B cell (primary cell): ENCODE measurements at regions not wholly inside any gene's neighbourhood (a gene's known extent, or its start where the extent isn't known, plus 50 kb on each side); places are given as distances from the start of the nearest gene placed in this dataset.

Experiments
- ATAC-seq: fragments of 200-7000 bp; cut with Tn5 transposase; one replicate; pipeline ENCODE4 v1.10.0; 2021; ENCODE audit warnings: low read depth, mild to moderate bottlenecking, moderate number of reproducible peaks, moderate library complexity
- CTCF ChIA-PET: fragments of 350-600 bp; sonication (Branson Sonifier 250); formaldehyde crosslinking; loops from one replicate; lab custom pipeline; 2021; ENCODE audit warnings: antibody characterized with exemption, inconsistent platforms; lab: Charles Lee
- POLR2A ChIA-PET: fragments of 350-600 bp; sonication (Branson Sonifier 250); formaldehyde crosslinking; loops from one replicate; lab custom pipeline; 2021; ENCODE audit warnings: antibody characterized with exemption; lab: Charles Lee
- DNase-seq: peaks from one replicate; pipeline ENCODE4 v3.0.0; 2013
- H2AFZ ChIP-seq: 2 replicates; pipeline ENCODE4 v1.6.1; 2012; ENCODE audit warnings: mild to moderate bottlenecking, low read depth, low read length; ENCODE audit not compliant: insufficient read depth, poor library complexity, severe bottlenecking
- H3K27ac ChIP-seq, 2 donors: 1 replicate in 1 of 2; 2 replicates in 1 of 2; pipeline ENCODE4 v1.5.1; 2012 to 2013; ENCODE audit warnings: low read length in 2 of 2, mild to moderate bottlenecking in 2 of 2, moderate library complexity in 1 of 2
- H3K27me3 ChIP-seq, 4 experiments: fragments of 200-600 bp in 1 of 4; sonication (generic) in 1 of 4; replicated peaks in 1 of 4; 1 replicate in 2 of 4; 2 replicates in 2 of 4; pipeline versions ENCODE4 v1.6.1 to v1.7.0; 2013 to 2016; ENCODE audit warnings: low read length in 3 of 4, mild to moderate bottlenecking in 2 of 4, mixed read lengths in 1 of 4, moderate library complexity in 1 of 4; ENCODE audit not compliant: insufficient read depth in 4 of 4, control insufficient read depth in 3 of 4; ENCODE audit errors: control extremely low read depth in 1 of 4
- H3K36me3 ChIP-seq, 2 experiments: replicated peaks in 1 of 2; 1 replicate in 1 of 2; 2 replicates in 1 of 2; pipeline versions ENCODE4 v1.6.1 to v1.7.1; 2013; ENCODE audit warnings: low read length in 1 of 2; ENCODE audit not compliant: insufficient read depth in 2 of 2, control insufficient read depth in 1 of 2; ENCODE audit errors: control extremely low read depth in 1 of 2, extremely low read depth in 1 of 2
- H3K4me1 ChIP-seq, 2 donors: fragments of 200-600 bp in 1 of 2; sonication (generic) in 1 of 2; 1 replicate in 1 of 2; 2 replicates in 1 of 2; pipeline versions ENCODE4 v1.5.1 to v1.6.1; 2013 to 2017; ENCODE audit warnings: low read length in 2 of 2; ENCODE audit not compliant: control insufficient read depth in 2 of 2, insufficient read depth in 2 of 2
- H3K4me2 ChIP-seq: replicated peaks from 2 replicates; pipeline ENCODE3; 2012; ENCODE audit warnings: mild to moderate bottlenecking, low read depth, low read length; ENCODE audit not compliant: poor library complexity, severe bottlenecking
- H3K4me3 ChIP-seq, 5 experiments: fragments of 200-600 bp in 1 of 5; sonication (generic) in 1 of 5; 1 replicate in 3 of 5; 2 replicates in 2 of 5; pipeline versions ENCODE4 v1.5.1 to v1.7.0; 2011 to 2016; ENCODE audit warnings: low read length in 4 of 5, mild to moderate bottlenecking in 4 of 5, low read depth in 2 of 5, control low read depth in 1 of 5, moderate library complexity in 1 of 5; ENCODE audit not compliant: insufficient read depth in 1 of 5; ENCODE audit errors: control extremely low read depth in 1 of 5, extremely low read depth in 1 of 5
- H3K79me2 ChIP-seq: fragments of 200-600 bp; sonication (generic); one replicate; pipeline ENCODE4 v1.6.0; 2016; ENCODE audit warnings: low read length; ENCODE audit not compliant: control insufficient read depth, insufficient read depth
- H3K9ac ChIP-seq: fragments of 200-600 bp; sonication (generic); 2 replicates; pipeline ENCODE4 v1.6.1; 2017; ENCODE audit warnings: mild to moderate bottlenecking, low read length, moderate library complexity
- H3K9me3 ChIP-seq, 3 donors: one replicate each; pipeline versions ENCODE4 v1.6.1 to v1.7.1; 2013; ENCODE audit warnings: low read length in 2 of 3; ENCODE audit not compliant: control insufficient read depth in 2 of 3, insufficient read depth in 1 of 3; ENCODE audit errors: control extremely low read depth in 1 of 3
- H4K20me1 ChIP-seq: 2 replicates; pipeline ENCODE4 v1.6.0; 2012; ENCODE audit warnings: mild to moderate bottlenecking, low read length; ENCODE audit not compliant: insufficient read depth, control insufficient read depth, poor library complexity, severe bottlenecking
- H3K27ac Mint-ChIP-seq: one replicate; pipeline ENCODE4 v1.8.0; 2021; ENCODE audit warnings: mixed read lengths
- H3K27me3 Mint-ChIP-seq: one replicate; pipeline ENCODE4 v1.8.0; 2021; ENCODE audit warnings: mixed read lengths
- H3K4me1 Mint-ChIP-seq: one replicate; pipeline ENCODE4 v1.8.0; 2021; ENCODE audit warnings: mixed read lengths
- H3K4me3 Mint-ChIP-seq: one replicate; pipeline ENCODE4 v1.8.0; 2021; ENCODE audit warnings: mixed read lengths
- H3K9me3 Mint-ChIP-seq: one replicate; pipeline ENCODE4 v1.8.0; 2022; ENCODE audit warnings: mixed read lengths; ENCODE audit not compliant: insufficient read depth
- CTCF ChIP-seq: fragments of 200-600 bp; IDR thresholded peaks from one replicate; pipeline ENCODE4 v1.8.0; 2022; ENCODE audit warnings: antibody characterized with exemption, mild to moderate bottlenecking
- EZH2 ChIP-seq: IDR thresholded peaks from 2 replicates; pipeline ENCODE4 v1.6.1; 2012; ENCODE audit warnings: borderline replicate concordance, low read depth, mild to moderate bottlenecking, moderate library complexity, low read length; ENCODE audit not compliant: insufficient read depth, poor library complexity, severe bottlenecking
- WGBS: methylation state at CpG from one replicate; pipeline ENCODE4 v1.1.5; 2013; ENCODE audit warnings: missing lambda C conversion rate; ENCODE audit not compliant: insufficient coverage; 5-methylcytosine and 5-hydroxymethylcytosine counted together
- intact Hi-C: fragments of 100-400 bp; cut with micrococcal nuclease; formaldehyde crosslinking; loops from one replicate; pipeline ENCODE4 v1.10.0; 2022

GRCh38 chr16:86034421-86034919 lies 135.5 kb downstream of the IRF8 start:
- no peak overlapping the region for H3K27ac Mint-ChIP-seq
- ChIA-PET POLR2A (no interaction called here), CTCF (interaction anchor here (1.1 kb wide), 1 partner anchor 10 kb away, joined by 3 read pairs; no protein-coding TSS in a partner anchor)
- Histone ChIP-seq H3K9me3 (peaks cover 0 to 8% (median 0%) of the 10 kb centered on the region in 3 donors), H2AFZ (no peak overlapping the region), H3K36me3 (no peaks in the 10 kb centered on the region), H3K9ac (no peak overlapping the region), H3K27ac (no peak overlapping the region), H3K4me3 (no peak overlapping the region), H3K27me3 (peaks cover 0 to 31% (median under 1%) of the 10 kb centered on the region in 4 experiments), H3K4me1 (no peaks in the 10 kb centered on the region), H3K79me2 (no peaks in the 10 kb centered on the region), H4K20me1 (no peaks in the 10 kb centered on the region), H3K4me2 (no peak overlapping the region)
- no peak overlapping the region for H3K4me3 Mint-ChIP-seq
- intact Hi-C loops: no loop called here
- TF ChIP-seq CTCF: no peak
- peaks cover 43% of the 10 kb centered on the region for H3K27me3 Mint-ChIP-seq
- no peaks in the 10 kb centered on the region for H3K9me3 Mint-ChIP-seq
- H3K4me1 Mint-ChIP-seq: no peaks in the 10 kb centered on the region
- DNase-seq (no peak), ATAC-seq (no peak)
- WGBS: 91% methylated on average over 12 of the region's 12 CpGs

- no peak overlapping the region for H2AFZ ChIP-seq
- CTCF ChIA-PET: no interaction called here
- H3K27ac ChIP-seq: no peak overlapping the region
- no peak overlapping the region for H3K9ac ChIP-seq
- no peak overlapping the region for H3K27ac Mint-ChIP-seq
- no peaks in the 10 kb centered on the region for H3K4me1 ChIP-seq
- H3K79me2 ChIP-seq: no peaks in the 10 kb centered on the region
- H3K9me3 ChIP-seq: peaks cover 0 to 4% (median 0%) of the 10 kb centered on the region in 3 donors
- peaks cover 0 to 18% (median 1%) of the 10 kb centered on the region in 4 experiments for H3K27me3 ChIP-seq
- POLR2A ChIA-PET: no interaction called here
- intact Hi-C loops: no loop called here
- H3K27me3 Mint-ChIP-seq: peaks cover 34% of the 10 kb centered on the region
- 89% methylated on average over 13 of the region's 13 CpGs for WGBS
- no peak overlapping the region for H3K4me2 ChIP-seq
- no peaks in the 10 kb centered on the region for H3K9me3 Mint-ChIP-seq
- DNase-seq (no peak), ATAC-seq (no peak)
- no peaks in the 10 kb centered on the region for H3K36me3 ChIP-seq
- no peaks in the 10 kb centered on the region for H4K20me1 ChIP-seq
- H3K4me3 Mint-ChIP-seq: no peak overlapping the region
- no peaks in the 10 kb centered on the region for H3K4me1 Mint-ChIP-seq
- no peak overlapping the region for H3K4me3 ChIP-seq
- TF ChIP-seq EZH2: no peak
- TF ChIP-seq CTCF: no peak
Measured at GRCh38 chr16:86035906-86036305, 136.9 kb downstream of the IRF8 start.
